ENCODE measurements at regions not wholly inside any gene's neighbourhood (a gene's known extent, or its start where the extent isn't known, plus 50 kb on each side); places are given as distances from the start of the nearest gene placed in this dataset.

- TF ChIP-seq EZH2 (IDR thresholded peaks at IDR 0.05; ENCODE audit: borderline replicate concordance, low read depth, low read length, severe bottlenecking) (no peak), CTCF (IDR thresholded peaks at IDR 0.05; ENCODE audit: borderline replicate concordance, extremely low read depth, low read length, poor library complexity, severe bottlenecking) (no peak)
These were observed 1260.3 kb upstream of the SLC10A2 start for GRCh38 chr13:104326523-104326922.
